ENCODE measurements at regions not wholly inside any gene's neighbourhood (a gene's known extent, or its start where the extent isn't known, plus 50 kb on each side); places are given as distances from the start of the nearest gene placed in this dataset.

GRCh38 chr16:87138316-87138715, 178.9 kb downstream of the C16orf95 start:
- CTCF ChIA-PET = no interaction called here
- TF ChIP-seq CTCF (conservative IDR thresholded peaks at IDR 0.05; ENCODE audit: low read depth) = no peak
- POLR2A ChIA-PET (ENCODE audit: low non-redundant PET) = no interaction called here
- no peak overlapping the region for H3K27ac ChIP-seq
- DNase-seq (ENCODE audit: low spot score) = no peak

- POLR2A ChIA-PET (ENCODE audit: low non-redundant PET) = no interaction called here
- CTCF ChIA-PET = no interaction called here
- DNase-seq (ENCODE audit: low spot score) = no peak
- no peak for TF ChIP-seq CTCF (conservative IDR thresholded peaks at IDR 0.05; ENCODE audit: low read depth)
- H3K27ac ChIP-seq = no peak overlapping the region
Measured at GRCh38 chr16:87138738-87139267, 178.4 kb downstream of the C16orf95 start.

- no peak for DNase-seq (ENCODE audit: low spot score)
- H3K27ac ChIP-seq = no peak overlapping the region
- ChIA-PET POLR2A (ENCODE audit: low non-redundant PET) (no interaction called here), CTCF (no interaction called here)
- TF ChIP-seq CTCF (conservative IDR thresholded peaks at IDR 0.05; ENCODE audit: low read depth) = no peak
Measured at GRCh38 chr16:87140211-87141200, 176.7 kb downstream of the C16orf95 start.

GRCh38 chr16:87141402-87141801, 175.8 kb downstream of the C16orf95 start:
- CTCF ChIA-PET = no interaction called here
- TF ChIP-seq CTCF (conservative IDR thresholded peaks at IDR 0.05; ENCODE audit: low read depth) = no peak
- DNase-seq (ENCODE audit: low spot score) = no peak
- POLR2A ChIA-PET (ENCODE audit: low non-redundant PET) = no interaction called here
- no peak overlapping the region for H3K27ac ChIP-seq

GRCh38 chr16:87143661-87144121, 173.5 kb downstream of the C16orf95 start:
- TF ChIP-seq CTCF (conservative IDR thresholded peaks at IDR 0.05; ENCODE audit: low read depth) = no peak
- no peak overlapping the region for H3K27ac ChIP-seq
- ChIA-PET POLR2A (ENCODE audit: low non-redundant PET) (no interaction called here), CTCF (interaction anchor here (0.6 kb wide), 1 partner anchor 66 kb away, joined by 4 read pairs; no protein-coding TSS in a partner anchor)
- no peak for DNase-seq (ENCODE audit: low spot score)

GRCh38 chr16:87144232-87144631, 173.0 kb downstream of the C16orf95 start:
- CTCF ChIA-PET = no interaction called here
- POLR2A ChIA-PET (ENCODE audit: low non-redundant PET) = interaction anchor here (0.7 kb wide), 1 partner anchor 12 kb away, joined by 8 read pairs; no protein-coding TSS in a partner anchor
- no peak for TF ChIP-seq CTCF (conservative IDR thresholded peaks at IDR 0.05; ENCODE audit: low read depth)
- no peak for DNase-seq (ENCODE audit: low spot score)
- H3K27ac ChIP-seq = no peak overlapping the region

Measured in RWPE1 (cell line).